Astrocyte of the hippocampus (primary cell): ENCODE measurements at regions not wholly inside any gene's neighbourhood (a gene's known extent, or its start where the extent isn't known, plus 50 kb on each side); places are given as distances from the start of the nearest gene placed in this dataset.
"Not testable (repeated sequence)": the region's sequence is repeated elsewhere in the genome, so short reads cannot be mapped to it uniquely, and the experiment has no call there.

Experiments used
- DNase-seq: peaks from one replicate; pipeline ENCODE4 v3.0.0; 2011; ENCODE audit warnings: low read depth, low spot score

DNA sequence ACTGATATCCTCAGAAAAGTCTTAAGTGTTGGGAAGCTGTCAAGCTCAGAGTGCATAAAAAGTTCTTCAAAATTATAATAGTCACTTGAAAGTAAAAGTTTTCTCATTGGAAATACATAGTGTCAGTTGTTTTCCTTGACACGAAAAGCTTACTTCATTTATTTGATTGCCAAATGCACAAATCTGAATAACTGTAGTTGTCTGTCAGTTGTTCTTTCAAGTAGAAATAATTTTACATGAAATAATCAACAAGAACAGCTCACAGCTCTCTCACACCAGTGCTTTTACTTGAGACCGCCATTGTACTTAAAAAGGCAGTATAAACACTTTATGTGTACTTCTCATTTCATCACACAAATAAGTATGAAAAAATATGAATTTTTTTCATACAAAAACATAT lies 163.3 kb upstream of the NXPH2 start:
- no peak for DNase-seq

DNA sequence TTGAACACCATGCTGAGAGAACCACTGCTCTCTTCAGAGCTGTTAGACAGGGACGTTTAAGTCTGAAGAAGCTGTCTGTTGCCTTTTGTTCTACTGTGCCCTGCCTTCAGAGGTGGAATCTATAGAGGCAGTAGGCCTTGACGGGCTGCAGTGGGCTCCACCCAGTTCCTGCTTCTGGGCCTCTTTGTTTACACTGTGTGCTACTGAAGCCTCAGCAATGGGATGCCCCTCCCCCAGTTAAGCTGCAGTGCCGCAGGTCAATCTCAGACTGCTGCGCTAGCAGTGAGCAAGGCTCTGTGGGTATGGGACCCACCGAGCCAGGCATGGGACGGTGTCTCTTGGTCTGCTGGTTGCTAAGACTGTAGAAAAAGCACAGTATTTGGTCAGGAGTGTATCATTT lies 162.3 kb upstream of the NXPH2 start:
- no peak for DNase-seq

DNA sequence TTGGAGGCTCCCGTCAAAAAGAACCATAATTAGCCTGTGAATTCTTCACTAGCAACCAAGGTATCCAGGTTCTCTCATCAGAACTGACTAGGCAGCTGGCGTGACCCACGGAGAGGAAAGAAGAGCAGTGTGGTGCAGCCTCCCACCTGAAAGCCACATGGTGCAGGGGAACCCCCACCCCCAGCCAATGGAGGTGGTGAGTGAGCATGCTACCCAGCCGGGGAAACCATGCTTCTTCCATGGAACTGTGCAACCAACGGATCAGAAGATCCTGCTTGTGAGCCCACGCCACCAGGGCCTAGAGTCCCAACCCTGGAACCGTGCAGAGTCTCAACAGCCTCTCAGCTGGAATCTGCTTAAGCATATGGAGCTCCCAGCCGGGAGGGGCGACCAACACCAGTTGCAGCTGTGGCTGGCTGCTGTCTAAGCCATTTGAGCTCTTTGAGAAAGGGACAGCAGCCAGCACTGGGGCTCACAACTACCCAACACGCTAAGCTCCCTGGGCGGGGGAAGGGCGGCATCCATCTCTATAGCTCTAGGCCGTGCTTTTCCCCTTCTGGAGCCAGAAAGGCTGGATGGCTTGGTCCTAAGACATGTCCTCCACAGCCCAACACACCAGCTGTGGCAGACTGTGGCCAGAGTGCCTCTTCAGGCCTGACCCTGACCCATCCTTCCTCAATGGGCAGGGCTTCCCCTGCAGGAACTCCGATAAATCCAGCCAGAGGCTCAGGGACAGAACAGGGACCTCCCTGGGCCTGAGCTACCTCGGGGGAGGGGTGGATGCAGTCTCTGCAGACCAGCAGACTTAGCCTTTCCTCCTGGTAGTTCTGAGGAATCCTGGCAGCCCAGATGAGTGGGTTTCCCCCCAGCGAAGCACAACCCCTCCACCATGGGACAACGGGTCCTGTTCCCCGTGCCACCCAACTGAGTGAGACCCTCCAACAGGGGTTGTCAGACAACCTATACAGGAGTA lies 151.4 kb upstream of the NXPH2 start:
- DNase-seq, result no peak

DNA sequence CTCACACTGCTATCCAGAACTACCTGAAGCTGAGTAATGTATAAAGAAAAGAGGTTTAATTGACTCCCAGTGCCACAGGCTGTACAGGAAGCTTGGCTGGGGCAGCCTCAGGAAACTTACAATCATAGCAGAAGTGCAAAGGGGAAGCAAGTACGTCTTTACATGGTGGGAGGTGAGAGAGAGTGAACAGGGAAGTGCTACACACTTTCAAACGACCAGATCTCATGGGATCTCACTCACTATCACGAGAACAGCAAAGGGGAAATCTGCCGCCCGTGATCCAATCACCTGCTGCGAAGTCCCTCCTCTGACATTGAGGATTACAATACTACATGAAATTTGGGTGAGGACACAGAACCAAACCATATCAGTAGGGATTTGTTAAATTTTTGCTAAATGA lies 150.4 kb upstream of the NXPH2 start:
- no peak for DNase-seq

DNA sequence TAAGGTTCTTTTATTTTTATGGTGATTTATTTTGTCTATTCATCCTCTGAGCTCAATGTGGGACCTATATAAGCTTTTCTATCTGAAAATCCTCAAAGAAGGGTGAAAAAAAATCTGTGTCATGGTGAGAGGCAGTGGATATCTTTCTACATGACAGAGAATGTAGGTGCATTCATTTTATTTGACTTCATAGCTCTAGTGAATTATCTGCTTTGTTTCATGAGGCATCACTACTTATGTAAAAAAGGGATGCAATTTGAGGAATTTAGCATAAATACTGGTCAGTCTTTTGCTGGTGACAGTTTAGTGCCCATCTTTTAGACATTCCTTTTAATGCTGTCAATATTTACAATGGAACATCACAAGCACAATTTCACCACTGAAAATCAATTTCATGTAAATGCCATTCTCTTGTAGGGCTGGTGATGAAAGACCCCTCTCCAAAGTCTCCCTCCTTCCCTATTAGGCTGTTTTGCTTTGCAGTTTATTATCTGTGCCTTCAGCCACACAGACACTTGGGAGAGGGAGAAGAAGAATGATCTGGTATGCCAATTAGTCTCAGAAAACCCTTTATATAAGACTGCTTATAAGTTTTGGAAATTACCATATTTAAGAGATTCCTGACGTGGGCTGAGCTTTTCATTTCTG lies 148.3 kb upstream of the NXPH2 start:
- DNase-seq, result no peak

DNA sequence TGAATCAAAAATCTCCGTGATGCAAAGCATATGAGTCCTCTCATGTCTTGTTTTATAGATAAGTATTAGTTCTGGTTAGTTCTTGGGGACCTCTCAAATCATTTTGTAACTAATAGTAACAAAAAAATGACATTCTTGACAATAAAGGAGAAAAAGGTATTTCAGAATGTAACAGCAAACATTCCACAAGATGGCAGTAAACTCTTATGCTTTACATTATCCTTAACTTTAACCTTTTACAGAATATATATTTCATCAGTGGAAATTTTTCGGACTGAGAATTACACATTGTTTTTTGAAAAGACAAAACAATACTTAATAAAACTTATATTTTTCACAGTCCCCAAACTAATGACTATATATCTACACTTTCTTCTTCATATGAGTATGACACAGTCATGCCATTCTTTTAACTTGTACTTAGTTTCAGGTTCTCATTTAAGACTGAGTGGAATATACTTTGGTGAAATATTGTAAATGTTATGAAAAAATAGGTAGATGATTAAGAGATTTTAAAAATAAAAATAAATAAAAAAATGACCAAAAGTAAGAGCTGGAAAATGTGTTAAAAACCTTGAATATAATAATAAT lies 142.9 kb upstream of the NXPH2 start:
- peak; percentile 47 for DNase-seq

DNA sequence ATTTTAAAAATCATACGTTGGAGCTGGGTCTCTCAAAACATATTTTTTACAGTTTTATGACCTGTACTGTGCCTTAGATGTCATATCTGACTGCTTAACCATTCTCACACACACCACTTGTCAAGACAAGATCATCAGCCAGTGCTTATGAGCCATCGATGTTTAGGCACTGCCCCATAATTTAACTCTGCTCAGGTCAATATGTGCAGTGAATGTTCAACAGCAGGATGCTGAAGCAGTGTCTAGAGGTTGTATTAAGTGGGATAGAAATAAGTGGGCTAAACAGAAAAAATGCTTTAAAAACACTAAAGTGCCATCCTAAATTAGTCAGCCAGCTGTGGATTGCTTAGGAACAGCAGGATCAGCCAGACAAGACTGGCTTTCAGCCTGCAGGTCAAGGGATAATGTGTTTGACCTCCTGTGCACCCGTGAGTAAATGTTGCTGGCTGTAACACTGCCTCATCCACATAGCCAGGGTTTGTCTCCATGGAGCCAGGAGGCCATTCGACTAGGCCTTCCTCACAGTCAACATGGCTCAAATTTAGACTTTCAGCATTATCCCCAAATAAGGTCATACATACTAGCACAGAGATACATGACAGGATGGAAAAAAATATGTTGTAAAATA lies 139.0 kb upstream of the NXPH2 start:
- DNase-seq, result no peak

DNA sequence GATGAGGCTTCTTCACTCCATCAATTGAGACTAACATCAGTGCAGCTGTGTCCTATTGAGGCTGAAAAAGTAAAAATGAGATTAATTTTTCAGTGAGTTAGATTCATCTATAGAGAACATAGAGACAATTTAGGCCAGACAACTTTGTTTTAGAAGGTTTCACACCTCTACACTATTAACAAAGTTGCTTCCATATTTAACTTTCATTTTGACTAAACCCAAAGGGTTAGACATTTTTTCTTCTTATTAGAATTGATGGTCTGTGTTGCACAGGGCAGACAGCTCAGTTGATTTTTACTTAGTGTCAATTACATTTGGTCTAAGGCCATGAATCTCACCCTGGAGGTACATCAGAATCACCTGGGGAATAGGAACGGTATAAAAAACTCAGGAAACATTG lies 130.2 kb upstream of the NXPH2 start:
- no peak for DNase-seq

DNA sequence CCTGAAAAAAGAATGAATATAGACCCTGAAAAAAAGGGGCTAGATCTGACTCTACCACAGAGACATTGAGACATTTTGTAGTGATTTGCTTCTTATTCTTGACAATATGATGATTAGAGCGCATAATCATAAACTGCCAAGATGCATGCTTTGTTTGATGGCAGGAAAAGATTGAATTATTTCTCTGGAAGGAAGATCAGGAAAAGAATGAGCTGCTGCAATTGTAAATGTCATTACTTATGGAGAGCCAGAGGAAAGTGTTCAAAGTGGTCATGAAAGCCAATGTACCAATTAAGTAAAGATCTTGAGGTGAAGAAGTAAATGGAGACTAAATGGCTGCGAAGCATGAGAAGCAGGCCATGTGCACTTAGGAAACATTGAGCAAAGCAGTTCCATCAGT lies 126.4 kb upstream of the NXPH2 start:
- no peak for DNase-seq

DNA sequence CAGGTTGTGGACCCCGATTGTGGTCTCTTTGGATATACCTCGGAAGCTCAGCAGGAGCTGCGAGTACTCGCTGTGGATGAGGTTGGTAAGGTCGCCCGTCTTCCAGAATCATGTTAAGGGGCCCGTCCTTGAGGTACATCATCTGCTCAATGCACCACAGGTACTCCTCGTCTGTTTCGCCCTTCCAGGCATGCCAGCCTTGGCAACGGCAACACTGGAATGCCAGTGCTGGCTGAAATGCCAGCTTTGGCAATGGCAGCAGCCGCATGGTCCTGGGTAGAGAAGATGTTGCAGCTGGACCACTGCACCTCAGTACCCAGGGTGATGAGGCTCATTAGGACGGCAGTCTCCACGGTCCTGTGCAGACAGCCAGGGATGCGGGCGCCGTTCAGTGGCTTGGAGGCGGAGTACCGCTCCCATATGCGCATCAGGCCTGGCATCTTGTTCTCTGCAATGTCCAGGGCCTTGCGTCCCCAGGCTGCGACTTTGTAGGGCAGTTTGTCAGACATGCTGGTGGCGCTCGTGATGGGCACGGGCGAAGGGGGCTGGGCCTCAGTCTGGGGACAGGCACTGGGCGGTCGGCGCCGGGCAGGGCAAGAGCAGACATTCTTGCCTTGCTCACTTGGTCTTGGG lies 122.2 kb upstream of the NXPH2 start:
- no peak for DNase-seq

DNA sequence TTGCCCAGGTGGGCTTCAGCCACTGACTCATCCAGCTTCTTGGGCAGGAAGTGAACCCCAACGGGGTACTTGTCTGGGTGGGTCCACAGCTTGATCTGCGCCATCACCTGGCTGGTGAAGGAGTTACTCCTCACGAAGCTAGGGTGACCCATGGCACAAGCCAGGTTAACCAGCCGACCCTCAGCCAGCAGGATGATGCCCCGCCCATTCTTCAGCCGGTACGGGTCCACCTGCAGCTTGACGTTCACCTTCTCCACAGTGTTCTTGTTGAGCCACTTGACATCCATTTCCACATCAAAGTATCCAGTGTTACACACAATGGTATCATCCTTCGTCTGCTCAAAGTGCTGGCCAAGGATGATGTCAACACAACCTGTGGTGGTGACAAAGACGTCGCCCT lies 121.3 kb upstream of the NXPH2 start:
- DNase-seq, result no peak

DNA sequence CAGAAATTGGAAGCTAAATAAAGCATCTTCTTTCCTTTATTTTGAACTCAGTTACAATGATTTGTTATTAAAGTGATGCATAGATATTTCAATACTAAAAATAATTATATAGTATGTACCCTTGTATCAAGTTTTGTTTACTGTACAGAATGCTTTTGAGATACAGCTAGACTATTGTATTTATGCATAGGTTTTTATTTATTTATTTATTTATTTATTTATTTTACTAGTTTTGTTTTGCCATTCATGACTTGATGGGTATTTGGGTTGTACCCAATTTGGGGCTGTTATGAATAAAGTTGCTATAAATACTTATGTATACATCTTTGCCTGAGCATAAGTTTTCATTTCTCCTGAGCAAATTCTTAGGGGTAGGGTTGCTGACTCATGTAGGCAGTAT lies 118.7 kb upstream of the NXPH2 start:
- DNase-seq, result no peak

DNA sequence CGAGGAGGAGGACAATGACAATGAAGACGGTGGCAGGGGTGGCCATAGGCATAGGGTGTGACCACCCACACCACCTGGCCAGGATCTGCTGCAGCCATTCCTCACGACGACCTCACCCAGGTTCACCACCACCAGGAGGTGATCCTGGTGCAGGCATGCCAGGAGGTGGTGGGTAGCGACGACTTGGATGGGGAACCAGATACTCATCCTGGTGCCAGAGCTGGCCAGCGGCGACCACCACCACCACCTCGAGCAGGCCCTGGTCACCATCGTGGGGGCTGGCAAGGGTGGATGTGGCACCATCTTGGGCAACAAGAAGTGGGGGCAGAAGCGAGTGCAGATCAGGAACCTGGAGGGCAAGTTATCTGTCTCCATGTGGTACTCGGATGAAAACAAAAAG lies 117.1 kb upstream of the NXPH2 start:
- DNase-seq, result no peak

DNA sequence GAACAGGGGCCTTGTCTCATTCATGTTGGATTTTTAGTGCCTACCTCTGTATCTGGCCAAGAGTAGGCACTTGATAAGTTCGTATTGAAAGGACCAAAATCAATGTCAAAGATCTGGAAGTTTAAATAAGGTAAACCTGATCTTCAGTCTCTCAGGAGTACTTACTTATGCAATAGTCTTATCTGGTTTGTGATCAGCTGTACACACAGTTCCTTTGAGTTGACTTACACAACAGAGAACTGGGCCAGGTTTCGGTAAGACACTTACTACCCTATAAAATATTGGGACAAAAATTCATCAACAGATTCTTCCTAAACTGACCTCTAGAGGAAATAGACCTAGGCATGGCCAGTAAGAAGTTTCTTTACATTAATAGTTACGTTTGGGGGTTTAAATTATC lies 113.6 kb upstream of the NXPH2 start:
- DNase-seq, result no peak

DNA sequence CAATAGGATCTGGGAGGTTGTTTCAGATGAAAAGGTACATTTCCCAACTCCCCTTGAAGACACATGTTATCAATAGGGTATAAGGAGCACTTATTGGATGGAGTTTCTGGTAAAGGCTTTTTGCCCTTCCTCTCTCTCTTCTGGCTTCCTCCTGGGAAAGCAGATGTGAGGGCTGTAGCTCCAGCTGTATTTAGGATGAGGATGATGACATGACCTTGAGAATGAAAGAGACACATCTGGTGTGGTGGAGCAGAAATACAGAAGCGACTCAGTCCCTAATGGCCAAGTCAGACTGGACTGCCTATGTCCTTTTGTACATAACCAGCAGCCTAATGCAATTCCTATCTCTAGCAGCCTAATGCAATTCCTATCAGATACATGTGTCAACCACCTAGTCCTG lies 100.9 kb upstream of the NXPH2 start:
- no peak for DNase-seq

DNA sequence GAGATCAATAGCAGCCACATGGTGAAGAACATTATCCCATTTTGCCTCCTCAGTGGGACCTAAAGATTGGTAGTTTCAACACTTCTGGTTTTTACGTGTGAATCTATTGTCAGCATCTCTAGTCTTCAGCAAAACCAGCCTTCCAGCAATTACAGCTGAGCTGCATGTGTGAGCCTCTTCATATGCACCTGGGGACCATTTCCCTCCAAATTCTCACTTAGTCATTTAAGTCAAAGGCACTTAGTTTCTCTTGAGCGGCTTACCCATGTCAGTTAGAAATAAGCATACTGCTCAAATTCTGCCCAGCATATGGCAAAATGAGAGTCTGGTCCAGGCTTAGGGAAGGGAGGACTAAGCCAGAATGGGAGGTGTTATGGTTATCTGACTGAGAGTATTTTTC lies 99.7 kb upstream of the NXPH2 start:
- DNase-seq, result no peak

DNA sequence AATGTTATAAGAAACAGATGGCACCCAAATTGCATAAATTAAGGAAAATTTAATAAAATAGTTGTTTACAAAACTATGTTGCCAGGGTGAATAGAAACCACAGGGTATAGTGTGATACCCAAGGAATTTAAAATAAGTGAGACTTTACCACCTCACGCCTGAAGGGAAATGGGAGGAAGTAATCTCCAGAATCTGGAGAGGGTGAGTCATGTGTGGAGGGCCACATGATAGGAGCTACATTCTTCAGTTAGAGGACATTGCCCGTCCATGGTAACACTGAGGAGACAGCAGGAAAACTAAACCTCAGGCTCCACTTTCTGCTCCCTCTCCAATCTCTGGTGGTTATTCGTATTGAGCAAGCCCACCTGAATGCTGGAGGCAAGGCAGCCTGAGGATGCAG lies 97.2 kb upstream of the NXPH2 start:
- DNase-seq, result peak; percentile 15

DNA sequence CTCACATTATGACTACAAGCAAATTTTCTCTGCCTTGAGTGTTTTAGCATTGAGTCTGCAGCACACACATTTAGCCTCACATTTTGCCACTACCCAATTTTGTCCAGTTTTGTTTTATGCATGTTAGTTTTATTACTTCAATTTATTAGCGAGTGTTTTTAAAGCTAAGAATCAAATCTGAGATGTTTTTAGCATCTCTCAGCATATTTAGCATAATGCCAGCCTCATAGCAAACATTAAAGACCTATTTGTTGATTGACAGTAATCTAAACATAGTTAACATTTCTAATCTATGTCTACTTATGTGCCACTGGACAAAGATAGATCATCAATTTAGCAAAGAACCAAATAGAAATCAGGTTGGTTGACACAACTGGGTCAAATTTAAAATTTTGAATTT lies 94.1 kb upstream of the NXPH2 start:
- no peak for DNase-seq

DNA sequence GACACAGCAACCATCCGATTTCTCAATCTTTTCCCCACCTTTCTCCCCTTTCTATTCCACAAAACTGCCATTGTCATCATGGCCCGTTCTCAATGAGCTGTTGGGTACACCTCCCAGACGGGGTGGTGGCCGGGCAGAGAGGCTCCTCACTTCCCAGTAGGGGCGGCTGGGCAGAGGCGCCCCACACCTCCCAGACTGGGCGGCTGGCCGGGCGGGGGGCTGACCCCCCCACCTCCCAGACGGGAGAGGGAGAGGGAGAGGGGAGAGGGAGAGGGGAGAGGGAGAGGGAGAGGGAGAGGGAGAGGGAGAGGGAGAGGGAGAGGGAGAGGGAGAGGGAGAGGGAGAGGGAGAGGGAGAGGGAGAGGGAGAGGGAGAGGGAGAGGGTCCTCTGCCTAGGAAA lies 91.9 kb upstream of the NXPH2 start:
- not testable (repeated sequence) for DNase-seq

DNA sequence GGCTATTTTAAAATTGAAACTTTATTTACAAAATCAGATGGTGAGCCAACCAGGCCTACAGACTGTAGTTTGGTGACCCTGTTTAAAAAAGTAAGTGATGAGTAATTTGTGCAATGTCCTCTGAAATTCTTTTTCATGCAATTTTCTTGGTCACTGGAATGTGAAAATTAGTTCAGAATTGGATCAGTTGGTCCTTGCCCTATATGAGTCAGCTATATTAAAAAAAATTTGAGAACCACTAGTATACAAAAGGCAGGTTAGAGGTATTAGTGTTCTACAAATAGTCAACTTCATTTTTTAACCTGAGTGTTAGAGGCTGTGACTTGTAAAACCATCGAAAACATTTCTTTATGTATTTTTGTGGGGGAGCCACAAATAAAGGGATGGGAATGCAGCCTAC lies 91.1 kb upstream of the NXPH2 start:
- DNase-seq, result no peak

DNA sequence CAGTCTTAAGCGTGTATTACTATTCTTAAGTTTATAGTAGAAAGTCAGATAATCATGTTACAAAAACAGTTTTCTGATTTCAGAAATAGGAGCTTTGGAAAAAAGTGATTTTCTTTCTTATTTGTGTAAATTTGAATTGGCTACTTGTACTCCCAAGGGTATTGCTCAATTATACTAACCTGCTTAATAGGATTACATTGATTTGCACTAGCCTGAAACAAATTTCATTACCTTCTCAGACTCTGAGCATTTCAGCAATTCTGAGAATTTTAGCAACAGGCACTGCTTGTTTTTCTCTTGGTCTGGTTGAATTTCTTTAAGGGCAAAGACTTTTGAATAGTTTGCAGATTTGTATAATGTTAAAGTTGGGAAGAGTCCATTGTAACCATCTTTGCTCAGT lies 87.2 kb upstream of the NXPH2 start:
- no peak for DNase-seq

DNA sequence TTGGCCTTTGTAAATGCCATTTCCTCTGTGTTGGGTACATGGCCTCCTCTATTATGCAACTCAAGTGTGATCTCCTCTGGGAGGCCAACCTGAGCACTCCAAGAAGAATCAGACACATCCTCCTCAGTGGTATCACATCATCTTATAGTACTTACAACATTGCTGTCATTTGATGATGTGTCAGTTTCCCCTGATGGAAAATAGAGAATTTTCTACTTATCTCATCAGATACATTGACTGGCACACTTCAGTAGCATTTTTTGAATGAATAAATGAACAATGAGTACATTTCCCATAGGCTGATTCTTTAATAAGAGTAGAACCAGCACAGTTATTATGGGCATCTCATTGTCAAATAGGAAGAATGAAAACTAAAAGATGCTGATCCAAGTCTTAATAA lies 86.6 kb upstream of the NXPH2 start:
- DNase-seq, result no peak
